ENCODE measurements at regions not wholly inside any gene's neighbourhood (a gene's known extent, or its start where the extent isn't known, plus 50 kb on each side); places are given as distances from the start of the nearest gene placed in this dataset.

DNA sequence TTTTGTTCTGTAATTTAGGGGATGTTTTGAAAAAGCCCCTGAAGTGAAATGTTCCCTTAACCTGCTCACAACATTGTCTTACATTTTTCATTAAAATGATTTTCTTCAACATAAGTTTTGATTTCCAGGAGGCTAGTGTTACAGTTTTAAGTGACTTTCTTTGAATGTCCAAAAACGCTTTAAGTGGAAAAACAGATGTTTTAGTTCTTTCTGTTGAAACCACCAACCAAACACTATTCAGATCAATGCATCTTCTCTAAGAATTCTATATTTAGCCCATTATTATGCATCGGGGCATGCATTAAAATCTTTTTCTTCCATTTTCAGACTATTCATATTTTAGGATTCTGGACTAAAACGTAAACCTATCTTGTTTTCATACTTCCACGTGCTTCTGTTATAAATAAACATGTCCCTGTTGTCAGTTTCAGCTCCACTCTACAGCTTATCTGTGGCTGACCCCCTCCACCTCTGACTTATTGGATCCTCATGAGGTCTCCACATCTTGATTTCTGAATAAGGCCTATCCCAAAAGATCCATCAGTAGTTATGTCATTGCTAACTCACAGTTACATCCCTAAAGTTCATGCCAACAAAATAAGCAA lies 882.3 kb upstream of the SEMA6A start:
- POLR2A ChIA-PET, result no interaction called here
- TF ChIP-seq CTCF (conservative IDR thresholded peaks at IDR 0.05; ENCODE audit: low read length) (no peak), EZH2phosphoT487 (IDR thresholded peaks at IDR 0.05; ENCODE audit: borderline replicate concordance, low read depth, low read length) (no peak)
- BruUV-seq (replicated peaks), result no TSS peak
- intact Hi-C loops (cut with micrococcal nuclease; ENCODE audit: unreplicated experiment), result loop anchor here (10.0 kb wide), 1 partner anchor 1158 kb away; no protein-coding TSS in a partner anchor
- no peaks in the 10 kb centered on the region for H4K20me1 ChIP-seq (ENCODE audit: insufficient read depth, low read length)
- H3K4me1 ChIP-seq (ENCODE audit: insufficient read depth, low read length, poor library complexity, severe bottlenecking), result no peaks in the 10 kb centered on the region
- H3K9me2 ChIP-seq (ENCODE audit: insufficient read depth, low read length), result no peaks in the 10 kb centered on the region
- no peak overlapping the region for H3K27ac ChIP-seq (ENCODE audit: low read depth, low read length, poor library complexity, severe bottlenecking)
- DNase-seq (ENCODE audit: low spot score), result no peak
- CTCF ChIA-PET (ENCODE audit: unreplicated experiment), result no interaction called here
- H2AFZ ChIP-seq (ENCODE audit: low read length), result no peak overlapping the region
- H3K4me2 ChIP-seq (ENCODE audit: low read length), result no peak overlapping the region
- no peak overlapping the region for H3K4me3 ChIP-seq (ENCODE audit: low read depth, low read length, poor library complexity, severe bottlenecking)
- no peaks in the 10 kb centered on the region for H3K79me2 ChIP-seq (ENCODE audit: insufficient read depth, low read depth, low read length)
- no peaks in the 10 kb centered on the region for H3K9me3 ChIP-seq (ENCODE audit: low read length)
- no peaks in the 10 kb centered on the region for H3K36me3 ChIP-seq (ENCODE audit: insufficient read depth, low read length)

GRCh38 chr5:117455236-117456233 lies 880.9 kb upstream of the SEMA6A start:
- DNase-seq (ENCODE audit: low spot score), result peak; percentile 7
- intact Hi-C loops (cut with micrococcal nuclease; ENCODE audit: unreplicated experiment), result loop anchor here (10.0 kb wide), 1 partner anchor 1159 kb away; no protein-coding TSS in a partner anchor
- peak overlapping the region; percentile 76 for H3K4me2 ChIP-seq (ENCODE audit: low read length)
- no peak overlapping the region for H3K27ac ChIP-seq (ENCODE audit: low read depth, low read length, poor library complexity, severe bottlenecking)
- no peaks in the 10 kb centered on the region for H3K9me2 ChIP-seq (ENCODE audit: insufficient read depth, low read length)
- peak overlapping the region; percentile 97 for H2AFZ ChIP-seq (ENCODE audit: low read length)
- ChIA-PET CTCF (ENCODE audit: unreplicated experiment) (no interaction called here), POLR2A (interaction anchor here (1.0 kb wide), 1 partner anchor 65 kb away, joined by 3 read pairs; no protein-coding TSS in a partner anchor)
- H3K4me3 ChIP-seq (ENCODE audit: low read depth, low read length, poor library complexity, severe bottlenecking), result peak overlapping the region; percentile 53
- no TSS peak for BruUV-seq (replicated peaks)
- no peak for TF ChIP-seq EZH2phosphoT487 (IDR thresholded peaks at IDR 0.05; ENCODE audit: borderline replicate concordance, low read depth, low read length)
- peak; percentile 57; the same call in 1 of the 2 replicates for TF ChIP-seq CTCF (conservative IDR thresholded peaks at IDR 0.05; ENCODE audit: low read length)
- H3K9me3 ChIP-seq (ENCODE audit: low read length), result no peaks in the 10 kb centered on the region
- no peaks in the 10 kb centered on the region for H3K4me1 ChIP-seq (ENCODE audit: insufficient read depth, low read length, poor library complexity, severe bottlenecking)
- no peaks in the 10 kb centered on the region for H4K20me1 ChIP-seq (ENCODE audit: insufficient read depth, low read length)
- H3K36me3 ChIP-seq (ENCODE audit: insufficient read depth, low read length), result no peaks in the 10 kb centered on the region
- H3K79me2 ChIP-seq (ENCODE audit: insufficient read depth, low read depth, low read length), result no peaks in the 10 kb centered on the region
